GM18861 (cell line): ENCODE measurements at regions not wholly inside any gene's neighbourhood (a gene's known extent, or its start where the extent isn't known, plus 50 kb on each side); places are given as distances from the start of the nearest gene placed in this dataset.
A peak's percentile ranks its signal among the peaks of the same experiment; 100 is the strongest.
"Not testable (repeated sequence)": the region's sequence is repeated elsewhere in the genome, so short reads cannot be mapped to it uniquely, and the experiment has no call there.

Experiments used
- ATAC-seq: cut with Tn5 transposase; IDR thresholded peaks from one replicate; pipeline ENCODE4 v1.9.1; 2021; ENCODE audit not compliant: unreplicated experiment

DNA sequence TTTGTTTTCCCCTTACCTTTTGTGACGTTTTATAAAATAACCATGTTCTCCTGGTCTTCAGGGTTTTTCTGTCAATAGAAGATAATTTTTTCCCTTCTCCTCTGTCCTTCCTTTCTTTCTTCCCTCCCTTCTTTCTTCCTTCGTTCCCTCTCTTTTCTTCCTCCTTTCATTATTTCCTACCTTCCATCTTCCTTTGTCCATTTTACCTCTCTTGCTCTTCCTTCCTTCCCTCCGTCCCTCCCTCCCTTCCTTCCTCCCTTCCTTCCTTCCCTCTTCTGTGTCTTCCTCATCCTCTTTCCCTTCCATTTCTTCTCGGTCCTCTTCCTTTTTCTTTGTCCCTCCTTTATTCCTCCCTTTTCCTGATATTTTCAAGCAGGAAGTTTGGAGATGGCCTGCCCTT lies 128.2 kb downstream of the TEX36 start:
- ATAC-seq = no peak

GRCh38 chr10:125554016-125554703 lies 128.8 kb downstream of the TEX36 start:
- ATAC-seq = no peak

DNA sequence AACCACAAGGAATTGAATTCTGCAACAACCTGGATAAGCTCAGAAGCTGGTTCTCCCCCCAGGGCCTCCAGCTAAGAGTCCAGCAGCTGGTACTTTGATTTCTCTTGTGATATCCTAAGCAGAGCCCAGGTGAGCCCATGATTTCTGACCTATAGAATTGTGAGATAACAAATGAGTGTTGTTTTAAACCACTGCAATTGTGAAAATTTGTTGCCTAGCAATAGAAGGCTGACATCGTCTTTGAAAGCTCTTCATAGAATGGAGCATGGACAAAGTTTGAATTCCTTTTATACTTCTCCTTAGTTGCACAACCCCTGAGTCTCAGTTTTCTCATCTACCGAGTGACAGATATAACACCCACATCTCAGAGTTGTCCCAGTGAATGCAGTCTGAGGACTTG lies 129.9 kb downstream of the TEX36 start:
- ATAC-seq = no peak

DNA sequence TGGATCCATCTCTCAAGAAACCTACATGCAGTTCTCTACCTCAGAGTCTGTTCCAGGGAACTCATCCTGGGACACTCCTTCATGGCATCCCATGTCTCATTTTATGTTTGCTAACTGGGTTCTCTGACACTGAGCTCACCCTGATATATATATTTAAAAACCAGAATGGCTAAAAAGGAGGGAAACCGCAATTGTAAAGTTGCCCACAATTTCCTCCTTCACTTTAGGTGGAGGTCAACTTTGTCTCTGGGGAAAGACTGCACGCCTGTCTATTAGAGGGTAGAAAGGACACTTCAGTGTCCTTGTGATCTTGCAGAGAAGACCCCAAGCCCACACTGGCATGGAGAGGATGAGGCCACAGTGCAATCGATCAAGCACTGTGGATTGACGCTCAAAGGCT lies 131.7 kb downstream of the TEX36 start:
- ATAC-seq = no peak

GRCh38 chr10:125550362-125550761 lies 132.6 kb downstream of the TEX36 start:
- ATAC-seq = no peak

GRCh38 chr10:125549653-125550052 lies 133.3 kb downstream of the TEX36 start:
- no peak for ATAC-seq

- no peak for ATAC-seq
These were observed 134.1 kb downstream of the TEX36 start for GRCh38 chr10:125548878-125549277.

GRCh38 chr10:125548356-125548755 lies 134.6 kb downstream of the TEX36 start:
- no peak for ATAC-seq

- no peak for ATAC-seq
These were observed 135.8 kb downstream of the TEX36 start for GRCh38 chr10:125547010-125547650.

GRCh38 chr10:125543796-125544195 lies 139.2 kb downstream of the TEX36 start:
- ATAC-seq = no peak

DNA sequence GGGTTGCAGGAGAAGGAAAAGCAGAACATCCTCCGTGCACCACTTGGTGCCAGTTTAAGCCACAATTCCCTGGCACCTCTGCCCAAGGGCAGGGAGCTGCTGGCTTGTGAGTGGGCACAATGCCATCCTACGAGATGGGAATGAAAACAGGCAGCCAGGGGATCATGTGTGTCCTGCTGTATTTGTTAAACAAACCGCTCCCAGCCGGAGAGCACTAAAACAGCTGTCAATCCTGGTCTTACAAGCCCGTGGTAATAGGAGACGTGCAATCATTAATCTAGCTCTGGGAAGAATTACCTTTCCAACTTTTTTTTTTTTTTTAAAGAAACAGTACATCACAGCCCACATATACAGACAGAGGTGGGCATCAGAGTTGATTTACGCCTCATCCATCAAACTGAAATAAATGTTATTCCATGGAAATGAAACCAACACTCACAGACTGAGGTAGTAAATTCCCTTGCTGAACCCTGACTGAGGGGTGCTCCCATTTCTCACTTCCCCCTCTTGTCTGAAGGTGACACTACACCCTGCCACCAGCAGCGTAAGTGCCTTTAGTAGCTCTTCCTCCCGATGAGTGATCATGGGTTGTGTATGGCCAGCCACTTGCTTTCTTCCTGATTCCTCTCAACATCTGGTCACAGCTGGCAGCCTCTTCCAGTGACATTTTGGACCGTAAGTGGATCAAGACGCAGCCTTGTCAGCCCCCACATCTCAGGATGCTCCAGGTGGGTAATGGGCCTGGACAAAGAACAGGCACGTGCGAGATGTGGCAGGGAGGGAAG lies 143.8 kb downstream of the TEX36 start:
- ATAC-seq = no peak

- no peak for ATAC-seq
These were observed 146.7 kb downstream of the TEX36 start for GRCh38 chr10:125536236-125536635.

DNA sequence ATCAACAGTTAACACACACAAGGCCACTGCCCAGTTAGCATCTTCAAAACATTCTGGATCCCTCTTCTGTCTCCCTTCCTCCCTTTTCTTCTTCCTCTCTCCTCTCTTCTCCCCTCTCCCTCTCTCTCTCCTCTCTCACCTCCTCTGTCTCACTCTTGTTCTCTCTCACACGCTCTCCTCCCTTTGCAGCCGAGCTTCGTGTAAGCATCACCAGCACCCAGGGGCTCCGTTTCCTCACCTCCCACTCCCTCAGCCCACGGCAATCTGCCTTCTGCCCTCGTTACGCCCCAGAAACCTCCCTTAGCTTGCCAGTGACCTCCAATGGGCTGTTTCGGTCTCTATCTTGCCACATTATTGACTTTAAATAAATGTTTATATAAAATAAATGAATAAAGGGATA lies 147.4 kb downstream of the TEX36 start:
- no peak for ATAC-seq

DNA sequence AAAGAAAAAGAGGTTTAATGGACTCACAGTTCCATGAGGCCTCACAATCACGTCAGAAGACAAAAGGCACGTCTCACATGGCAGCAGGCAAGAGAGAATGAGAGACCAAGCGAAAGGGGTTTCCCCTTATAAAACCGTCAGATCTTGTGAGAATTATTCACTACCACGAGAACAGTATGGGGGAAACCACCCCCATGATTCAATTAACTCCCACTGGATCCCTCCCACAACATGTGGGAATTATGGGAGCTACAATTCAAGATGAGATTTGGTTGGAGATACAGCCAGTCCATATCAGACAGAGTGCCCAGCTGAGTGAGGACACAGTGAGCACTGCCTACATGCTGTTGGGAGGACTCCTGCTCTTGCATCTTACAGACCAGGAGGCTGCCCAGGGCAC lies 148.4 kb downstream of the TEX36 start:
- no peak for ATAC-seq

DNA sequence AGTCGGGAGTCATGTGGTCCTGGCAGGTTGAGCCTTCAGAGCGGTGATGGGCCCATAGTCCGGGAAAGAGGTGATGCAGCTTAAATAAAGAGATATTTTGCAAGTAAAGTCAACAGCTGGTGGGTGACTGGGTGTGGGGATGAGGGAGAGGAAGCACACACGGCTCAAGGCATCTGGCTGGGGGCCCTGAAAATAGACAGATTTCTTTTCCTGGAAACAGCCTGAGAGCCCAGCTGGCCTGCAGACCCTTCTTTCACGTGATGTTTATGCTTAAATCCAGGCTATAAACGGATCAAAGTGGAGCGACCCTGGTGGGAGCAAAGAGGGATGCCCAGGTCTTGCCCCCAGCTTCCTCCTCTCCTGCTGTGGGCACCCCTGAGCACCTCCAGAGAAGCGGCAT lies 149.1 kb downstream of the TEX36 start:
- ATAC-seq = no peak

- ATAC-seq = no peak
These were observed 151.5 kb downstream of the TEX36 start for GRCh38 chr10:125531465-125531864.

DNA sequence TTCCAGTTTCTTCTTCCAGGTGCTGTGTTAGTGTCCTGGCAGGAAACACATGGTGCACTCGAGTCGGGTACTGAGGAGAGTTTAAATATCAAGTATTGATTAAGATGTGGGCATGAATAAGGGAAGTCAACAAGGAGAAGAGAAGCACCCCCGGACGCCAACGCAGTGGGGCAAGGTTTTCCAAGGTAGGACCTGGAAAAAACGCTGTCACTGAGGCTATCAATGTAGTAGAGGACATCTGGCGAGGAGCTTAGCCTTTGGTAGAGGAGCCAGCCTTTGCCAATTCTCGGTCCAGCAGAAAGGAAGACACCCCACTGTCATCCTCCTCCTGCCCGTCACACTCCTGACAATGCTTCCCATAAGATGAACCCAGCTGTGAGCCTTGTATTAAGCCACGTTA lies 159.6 kb downstream of the TEX36 start:
- ATAC-seq = no peak

- peak; percentile 68 for ATAC-seq
These were observed 161.0 kb downstream of the TEX36 start for GRCh38 chr10:125521721-125522680.

- no peak for ATAC-seq
These were observed 162.0 kb downstream of the TEX36 start for GRCh38 chr10:125520968-125521367.

DNA sequence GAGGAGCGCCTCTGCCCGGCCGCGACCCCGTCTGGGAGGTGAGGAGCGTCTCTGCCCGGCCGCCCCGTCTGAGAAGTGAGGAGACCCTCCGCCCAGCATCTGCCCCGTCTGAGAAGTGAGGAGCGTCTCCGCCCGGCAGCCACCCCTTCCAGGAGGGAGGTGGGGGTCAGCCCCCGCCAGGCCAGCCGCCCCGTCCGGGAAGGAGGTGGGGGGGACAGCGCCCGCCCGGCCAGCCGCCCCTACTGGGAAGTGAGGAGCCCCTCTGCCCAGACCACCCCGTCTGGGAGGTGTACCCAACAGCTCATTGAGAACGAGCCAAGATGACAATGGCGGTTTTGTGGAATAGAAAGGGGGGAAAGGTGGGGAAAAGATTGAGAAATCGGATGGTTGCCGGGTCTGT lies 164.6 kb downstream of the TEX36 start:
- ATAC-seq = not testable (repeated sequence)

- ATAC-seq = no peak
These were observed 167.4 kb downstream of the TEX36 start for GRCh38 chr10:125515571-125515970.
